Myocyte (in vitro differentiated cells): ENCODE measurements at regions not wholly inside any gene's neighbourhood (a gene's known extent, or its start where the extent isn't known, plus 50 kb on each side); places are given as distances from the start of the nearest gene placed in this dataset.
"Not testable (repeated sequence)": the region's sequence is repeated elsewhere in the genome, so short reads cannot be mapped to it uniquely, and the experiment has no call there.

Experiments used
- DNase-seq: peaks from one replicate; pipeline ENCODE4 v3.0.0-alpha.2; 2012; ENCODE audit warnings: low read depth

DNA sequence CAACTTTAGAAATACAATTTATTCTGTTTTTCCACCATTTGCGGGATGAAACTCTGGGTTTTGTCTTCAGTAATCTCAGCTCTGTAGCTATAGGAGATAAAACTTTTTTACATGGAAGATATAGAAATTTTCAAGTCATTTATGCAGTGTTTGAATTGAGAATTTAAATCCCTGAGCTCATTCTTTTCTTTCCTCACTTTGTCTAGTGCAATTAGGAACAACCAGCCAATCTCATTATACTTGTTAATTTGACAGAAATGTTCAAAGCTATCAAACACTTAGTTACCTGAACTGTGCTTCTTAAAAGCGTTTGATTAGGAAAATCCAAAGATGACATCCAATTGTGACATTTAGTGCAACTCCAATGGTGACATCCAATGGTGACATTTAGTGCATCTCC lies 1014.3 kb downstream of the SLITRK5 start:
- DNase-seq: no peak

DNA sequence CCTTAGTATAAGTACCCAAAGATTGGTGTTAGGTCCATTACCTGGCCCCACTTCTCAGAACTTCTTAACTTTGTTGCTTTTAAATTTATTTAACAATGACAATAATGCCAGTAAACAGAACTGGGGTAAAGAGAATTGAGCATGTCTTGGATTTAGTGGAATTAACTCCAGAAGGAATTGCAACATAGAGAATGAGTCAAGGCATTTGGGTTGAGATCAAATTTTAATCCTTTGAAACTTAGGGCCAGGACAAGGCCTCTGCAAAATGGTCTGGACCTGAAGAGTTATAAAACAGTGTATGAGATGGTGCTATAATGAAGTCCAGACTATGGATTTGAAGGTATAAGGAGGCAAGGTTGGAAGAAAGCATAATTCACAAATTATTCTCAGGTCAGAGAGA lies 1030.4 kb downstream of the SLITRK5 start:
- DNase-seq: no peak

DNA sequence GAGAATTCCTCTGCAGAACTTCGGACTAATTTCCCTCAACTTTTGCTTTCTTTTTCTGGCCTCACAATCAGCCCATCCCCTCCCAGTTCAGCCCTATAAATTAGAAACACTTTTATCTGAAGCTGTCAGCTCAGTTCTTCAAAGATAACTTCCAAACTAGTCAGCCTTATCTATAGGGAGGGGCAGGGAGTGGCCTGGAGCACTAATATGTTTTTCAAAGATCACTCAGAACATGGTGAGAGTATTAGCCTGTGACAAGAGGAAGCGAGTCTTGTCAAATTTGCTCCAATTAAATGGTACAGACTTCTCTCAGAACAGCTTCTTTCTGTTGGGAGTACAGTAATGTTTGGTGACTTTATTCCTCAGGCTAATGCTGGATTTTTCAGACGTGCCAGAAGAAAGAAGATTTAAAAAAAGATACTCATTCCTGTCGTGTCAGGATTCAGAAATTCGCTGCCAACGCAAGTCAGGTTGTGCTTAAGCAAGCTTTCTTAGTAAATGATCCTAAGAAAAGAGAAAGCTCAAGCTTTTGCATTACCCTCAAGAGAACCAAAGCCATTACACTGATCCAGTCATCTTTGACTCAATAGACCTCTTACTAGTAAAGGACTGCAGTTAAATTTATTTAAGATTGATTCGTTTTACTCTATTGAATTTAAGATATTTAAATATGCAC lies 1033.6 kb downstream of the SLITRK5 start:
- DNase-seq: no peak

GRCh38 chr13:88707646-88708045 lies 1036.5 kb downstream of the SLITRK5 start:
- DNase-seq: no peak

DNA sequence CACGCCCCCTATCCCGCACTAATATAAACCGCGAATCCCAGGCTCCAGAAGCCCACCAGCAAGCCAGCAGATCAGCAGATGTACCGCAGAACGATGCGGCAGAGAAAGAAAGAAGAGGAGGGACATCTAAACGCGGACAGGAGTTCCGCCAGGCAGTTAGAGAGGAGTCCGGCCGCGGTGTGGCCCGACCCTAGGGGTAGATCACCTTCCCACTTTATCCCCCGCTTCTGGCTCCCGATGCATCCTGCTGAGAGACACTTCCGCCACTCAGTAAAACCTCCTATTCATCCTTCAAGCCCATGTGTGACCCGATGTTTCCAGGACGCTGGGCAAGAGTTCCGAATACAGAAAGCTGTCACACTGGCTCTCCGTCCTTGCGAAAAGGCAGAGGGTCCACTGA lies 1046.8 kb downstream of the SLITRK5 start:
- no peak for DNase-seq

DNA sequence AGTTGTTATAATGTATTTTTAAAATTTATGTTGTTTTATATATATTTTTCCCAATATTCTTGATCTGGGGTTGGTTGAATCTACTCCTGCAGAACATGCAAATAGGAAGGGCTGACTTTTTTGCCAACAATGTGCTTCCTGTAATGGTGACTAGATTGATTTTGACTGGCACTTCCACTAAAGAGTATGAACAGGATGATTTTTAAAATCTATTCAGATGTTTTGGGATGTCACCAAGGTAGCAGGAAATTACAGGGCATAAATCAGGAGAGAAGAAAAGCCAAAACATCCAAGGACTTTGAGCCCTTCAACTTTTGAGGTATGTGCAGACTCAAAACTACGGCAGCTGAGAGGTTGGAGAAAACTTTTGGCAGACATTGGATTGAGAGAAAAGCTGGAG lies 1047.6 kb downstream of the SLITRK5 start:
- DNase-seq: no peak

GRCh38 chr13:88726075-88726474 lies 1054.9 kb downstream of the SLITRK5 start:
- no peak for DNase-seq

- DNase-seq: not testable (repeated sequence)
Measured at GRCh38 chr13:88727236-88727635, 1056.1 kb downstream of the SLITRK5 start.

- no peak for DNase-seq
Measured at GRCh38 chr13:88729605-88730004, 1058.4 kb downstream of the SLITRK5 start.

DNA sequence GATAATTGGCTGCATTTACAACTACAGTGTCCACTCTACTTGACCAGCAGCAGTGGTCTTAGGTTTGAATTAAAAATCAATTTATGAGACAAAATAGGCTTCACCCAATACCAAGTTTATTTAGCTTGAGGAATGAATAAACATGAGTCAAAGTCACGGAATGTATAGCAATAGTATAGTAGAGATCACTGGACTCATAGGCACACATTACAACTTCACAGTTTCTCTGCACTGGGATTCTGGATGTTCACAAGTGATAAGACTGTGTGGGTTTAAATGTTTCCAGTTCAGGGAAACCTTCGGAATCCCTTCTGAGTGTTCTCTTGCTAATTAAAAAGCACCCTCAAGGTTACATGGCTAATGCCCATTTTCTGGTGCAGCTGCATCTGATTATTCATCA lies 1064.9 kb downstream of the SLITRK5 start:
- no peak for DNase-seq

GRCh38 chr13:88739195-88739594 lies 1068.0 kb downstream of the SLITRK5 start:
- DNase-seq: no peak

- no peak for DNase-seq
Measured at GRCh38 chr13:88744289-88744688, 1073.1 kb downstream of the SLITRK5 start.

DNA sequence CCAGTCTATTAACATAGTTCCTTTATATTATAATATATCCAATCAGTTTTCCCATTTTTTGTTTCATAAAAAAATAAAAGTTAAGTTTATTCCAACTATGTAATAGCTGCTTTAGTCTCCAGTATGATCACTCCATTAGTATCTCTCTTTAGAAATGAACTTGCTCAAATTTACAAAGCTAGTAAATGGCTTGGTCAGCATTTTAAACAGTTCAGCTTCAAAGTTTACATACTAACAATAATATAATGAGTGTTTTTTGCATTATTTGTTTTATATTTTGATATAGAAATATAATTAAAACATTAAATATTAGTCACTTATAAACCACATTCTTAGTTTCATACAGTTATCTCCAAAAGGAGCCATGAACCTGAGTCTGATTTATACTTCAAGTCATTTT lies 1073.8 kb downstream of the SLITRK5 start:
- no peak for DNase-seq

DNA sequence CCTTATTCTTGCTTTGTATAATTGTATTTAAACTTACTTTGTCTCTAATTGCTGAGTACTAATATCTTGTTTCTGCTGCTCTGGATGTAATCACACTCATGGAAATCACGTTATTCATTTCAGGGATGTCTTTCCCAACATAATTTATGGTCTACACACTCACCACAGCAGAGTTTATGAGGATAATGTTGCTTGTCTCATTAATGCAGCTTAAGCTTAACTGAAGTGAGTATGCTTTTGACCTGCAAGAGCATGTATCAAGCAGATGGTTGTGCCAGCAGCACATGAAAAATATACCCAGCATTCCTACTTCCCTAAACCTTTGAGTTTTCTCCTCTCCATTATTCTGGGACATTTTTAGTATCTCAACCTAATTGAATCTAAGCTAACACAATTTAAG lies 1080.9 kb downstream of the SLITRK5 start:
- DNase-seq: no peak

GRCh38 chr13:88754141-88754540 lies 1083.0 kb downstream of the SLITRK5 start:
- DNase-seq: no peak

DNA sequence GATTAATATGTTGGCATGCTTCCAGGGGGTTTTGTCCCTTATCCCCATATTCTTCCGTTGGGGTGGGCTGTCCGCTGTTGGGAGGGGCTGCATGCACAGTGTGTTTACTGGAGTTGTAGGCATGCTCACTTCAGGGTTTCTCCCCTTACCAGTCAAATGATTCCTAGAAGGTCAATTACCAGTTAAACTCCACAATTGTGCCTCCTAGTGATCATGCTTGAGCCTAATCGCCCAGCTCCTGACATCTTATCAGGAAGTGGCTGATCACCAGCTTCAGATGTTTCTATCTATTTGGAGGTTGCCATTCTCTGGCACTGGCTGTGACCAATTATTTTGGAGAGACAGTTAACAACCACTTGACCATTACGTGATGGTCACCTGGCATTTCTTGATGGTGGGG lies 1090.0 kb downstream of the SLITRK5 start:
- DNase-seq: no peak

- no peak for DNase-seq
Measured at GRCh38 chr13:88764103-88764502, 1092.9 kb downstream of the SLITRK5 start.

DNA sequence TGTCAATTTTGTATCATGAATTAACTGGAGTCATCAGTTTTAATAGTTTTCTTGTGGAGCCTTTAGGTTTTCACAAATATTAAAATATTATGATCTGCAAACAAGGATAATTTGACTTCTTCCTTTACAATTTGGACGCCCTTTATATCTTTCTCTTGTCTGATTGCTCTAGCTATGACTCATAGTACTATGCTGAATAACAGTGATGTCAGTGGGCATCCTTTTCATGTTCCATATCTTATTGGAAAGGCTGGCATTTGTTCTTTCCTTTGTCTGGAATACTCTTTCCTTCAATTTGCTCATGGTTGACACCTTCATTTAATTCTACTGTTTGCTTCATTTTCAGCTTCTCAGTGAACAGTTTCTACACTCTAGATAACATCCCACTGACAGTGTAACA lies 1129.3 kb downstream of the SLITRK5 start:
- DNase-seq: no peak

- no peak for DNase-seq
Measured at GRCh38 chr13:88801361-88801760, 1130.2 kb downstream of the SLITRK5 start.

- no peak for DNase-seq
Measured at GRCh38 chr13:88802886-88803285, 1131.7 kb downstream of the SLITRK5 start.

DNA sequence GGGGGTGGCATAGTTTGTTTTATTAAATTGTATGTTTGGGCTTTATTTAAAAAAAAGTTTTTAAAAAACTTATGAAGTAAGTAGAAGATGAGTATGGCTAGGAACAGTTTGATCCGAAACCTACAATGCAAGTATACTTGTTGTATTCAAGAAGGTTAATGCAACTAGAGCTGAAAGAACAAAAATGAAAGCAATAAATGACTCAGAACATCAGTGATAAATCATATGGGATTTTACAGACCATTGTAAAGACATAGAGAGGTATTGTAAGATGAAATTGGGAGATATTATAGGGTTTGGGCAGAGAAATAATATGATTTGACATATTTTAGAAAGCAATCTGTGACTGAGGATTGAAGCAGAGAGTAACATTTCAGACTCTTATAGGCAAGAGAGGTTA lies 1135.3 kb downstream of the SLITRK5 start:
- no peak for DNase-seq

- no peak for DNase-seq
Measured at GRCh38 chr13:88817560-88817959, 1146.4 kb downstream of the SLITRK5 start.

DNA sequence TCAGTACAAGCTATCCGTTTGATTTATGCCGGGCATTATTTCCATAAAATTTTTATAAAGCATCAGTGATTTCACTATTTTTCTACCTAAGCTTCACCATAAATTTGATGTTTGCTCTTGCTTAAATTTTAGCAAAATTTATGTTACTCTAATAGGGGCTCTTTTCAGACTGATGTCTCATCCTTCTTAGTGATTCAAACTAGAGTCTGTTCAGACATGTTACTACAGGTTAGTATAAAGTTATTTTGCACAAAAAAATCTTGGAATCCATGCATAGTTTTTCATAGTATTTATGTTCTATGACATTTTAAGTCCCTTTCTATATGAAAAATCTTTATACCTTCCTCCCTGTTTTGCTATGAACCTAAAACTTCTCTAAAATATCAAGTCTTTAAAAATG lies 1151.9 kb downstream of the SLITRK5 start:
- DNase-seq: no peak

DNA sequence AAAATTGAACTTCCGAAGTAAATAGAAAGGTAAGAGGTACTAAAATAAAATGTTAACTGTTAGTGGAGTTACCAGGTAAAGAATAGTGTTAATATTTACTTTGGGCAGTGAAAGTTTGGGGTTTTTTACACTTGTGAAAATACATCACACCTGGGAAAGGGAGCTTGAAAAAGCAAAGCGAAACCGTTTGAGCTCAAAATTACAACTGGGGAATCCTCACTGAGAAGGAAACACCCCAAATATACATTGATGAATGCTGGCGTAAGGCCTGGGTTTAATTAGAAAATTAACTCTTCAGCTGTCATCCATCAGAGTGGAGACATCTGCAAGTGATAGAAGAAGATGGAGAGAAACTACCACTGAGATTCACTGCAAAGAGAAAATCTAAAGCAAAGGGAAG lies 1153.0 kb downstream of the SLITRK5 start:
- DNase-seq: no peak
